Body of pancreas (tissue), 4 donors: ENCODE measurements at regions not wholly inside any gene's neighbourhood (a gene's known extent, or its start where the extent isn't known, plus 50 kb on each side); places are given as distances from the start of the nearest gene placed in this dataset.

Experiments used
- POLR2A ChIP-seq, 3 donors: fragments of 450-650 bp; IDR thresholded peaks; one replicate each; pipeline ENCODE4 v1.6.1; 2016; ENCODE audit warnings: antibody characterized with exemption in 3 of 3, mild to moderate bottlenecking in 2 of 3
- TF ChIP-seq, protein P1 (sequence below), 7 experiments: fragments of 450-650 bp in 4 of 7; fragments of 200-600 bp in 3 of 7; sonication (generic) in 3 of 7; IDR thresholded peaks; one replicate each; pipeline ENCODE4 v1.5.1; 2016 to 2019; ENCODE audit warnings: antibody characterized with exemption in 7 of 7

DNA sequence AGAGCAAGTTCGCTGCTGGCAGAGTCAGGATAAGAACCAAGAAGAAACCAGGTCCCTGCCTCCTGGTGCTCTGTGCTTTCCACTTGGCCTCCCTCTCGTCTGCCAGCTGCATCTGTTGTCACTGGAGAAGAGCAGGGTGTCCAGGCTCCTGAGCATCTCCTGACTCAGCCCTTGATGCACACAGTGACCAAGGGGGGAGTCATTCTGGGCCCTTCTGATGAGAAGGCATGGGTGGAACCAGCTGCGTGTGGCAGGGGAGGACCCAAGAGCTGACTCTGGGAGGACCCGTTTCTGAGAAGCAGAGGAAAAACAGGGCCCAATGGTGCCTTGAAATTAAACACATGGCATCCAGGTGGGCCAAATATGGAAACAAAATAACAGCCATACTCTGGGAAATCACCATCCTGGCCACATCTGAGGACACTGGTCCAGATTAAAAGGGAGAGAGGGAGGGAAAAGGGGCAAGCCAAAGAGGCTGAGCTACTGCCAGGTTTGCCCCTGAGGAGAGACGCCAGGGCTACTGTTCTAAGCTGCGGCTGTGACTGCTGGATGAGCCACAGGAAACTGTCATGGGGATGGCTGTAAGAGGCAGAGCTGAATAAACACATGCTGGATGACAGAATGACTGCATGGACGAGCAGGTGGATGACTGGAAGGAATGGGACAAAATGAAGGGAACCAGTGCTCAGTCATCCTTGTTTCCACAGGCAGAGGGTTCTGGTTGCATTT, 58.1 kb upstream of the CA12 start:
- TF ChIP-seq, protein P1, sequence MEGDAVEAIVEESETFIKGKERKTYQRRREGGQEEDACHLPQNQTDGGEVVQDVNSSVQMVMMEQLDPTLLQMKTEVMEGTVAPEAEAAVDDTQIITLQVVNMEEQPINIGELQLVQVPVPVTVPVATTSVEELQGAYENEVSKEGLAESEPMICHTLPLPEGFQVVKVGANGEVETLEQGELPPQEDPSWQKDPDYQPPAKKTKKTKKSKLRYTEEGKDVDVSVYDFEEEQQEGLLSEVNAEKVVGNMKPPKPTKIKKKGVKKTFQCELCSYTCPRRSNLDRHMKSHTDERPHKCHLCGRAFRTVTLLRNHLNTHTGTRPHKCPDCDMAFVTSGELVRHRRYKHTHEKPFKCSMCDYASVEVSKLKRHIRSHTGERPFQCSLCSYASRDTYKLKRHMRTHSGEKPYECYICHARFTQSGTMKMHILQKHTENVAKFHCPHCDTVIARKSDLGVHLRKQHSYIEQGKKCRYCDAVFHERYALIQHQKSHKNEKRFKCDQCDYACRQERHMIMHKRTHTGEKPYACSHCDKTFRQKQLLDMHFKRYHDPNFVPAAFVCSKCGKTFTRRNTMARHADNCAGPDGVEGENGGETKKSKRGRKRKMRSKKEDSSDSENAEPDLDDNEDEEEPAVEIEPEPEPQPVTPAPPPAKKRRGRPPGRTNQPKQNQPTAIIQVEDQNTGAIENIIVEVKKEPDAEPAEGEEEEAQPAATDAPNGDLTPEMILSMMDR (IDR thresholded peaks at IDR 0.05) = no peak
- no peak for TF ChIP-seq POLR2A (IDR thresholded peaks at IDR 0.05)
